A172 (cell line): ENCODE measurements at regions not wholly inside any gene's neighbourhood (a gene's known extent, or its start where the extent isn't known, plus 50 kb on each side); places are given as distances from the start of the nearest gene placed in this dataset.

Source experiments
- DNase-seq: peaks from one replicate; pipeline ENCODE4 v3.0.0-alpha.2; 2015; ENCODE audit warnings: low spot score

DNA sequence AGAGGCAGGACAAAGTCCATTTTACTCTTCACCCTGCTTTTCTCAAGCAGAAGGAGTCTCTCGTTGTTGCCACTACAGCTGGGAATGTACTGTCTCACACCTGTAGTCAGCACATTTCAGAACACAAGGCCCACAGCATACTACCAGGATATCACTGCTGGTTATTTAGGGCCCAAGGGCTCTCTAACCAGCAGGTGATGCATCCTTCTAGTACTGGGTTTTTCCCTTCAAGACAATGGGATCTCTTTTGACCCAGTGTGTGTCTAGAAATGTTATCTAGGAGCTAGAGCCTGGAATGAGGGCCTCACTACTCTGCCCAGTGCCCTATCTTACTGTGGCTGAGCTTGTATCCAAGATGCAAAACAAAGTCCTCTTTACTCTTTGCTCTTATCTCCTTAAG, 235.1 kb upstream of the PRR16 start:
- DNase-seq = no peak

DNA sequence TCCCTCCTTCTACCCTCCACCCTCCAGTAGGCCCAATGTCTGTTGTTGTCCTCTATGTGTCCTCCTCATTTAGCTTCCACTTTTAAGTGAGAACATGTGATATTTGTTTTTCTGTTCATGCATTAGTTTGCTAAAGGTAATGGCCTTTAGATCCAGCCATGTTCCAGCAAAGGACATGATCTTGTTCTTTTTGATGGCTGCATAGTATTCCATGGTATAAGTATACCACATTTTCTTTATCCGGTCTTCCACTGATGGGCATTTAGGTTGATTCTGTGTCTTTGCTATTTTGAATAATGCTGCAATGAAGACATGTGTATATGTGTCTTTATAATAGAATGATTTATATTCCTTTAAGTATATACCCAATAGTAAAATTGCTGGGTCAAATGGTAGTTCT, 232.5 kb upstream of the PRR16 start:
- DNase-seq = no peak

DNA sequence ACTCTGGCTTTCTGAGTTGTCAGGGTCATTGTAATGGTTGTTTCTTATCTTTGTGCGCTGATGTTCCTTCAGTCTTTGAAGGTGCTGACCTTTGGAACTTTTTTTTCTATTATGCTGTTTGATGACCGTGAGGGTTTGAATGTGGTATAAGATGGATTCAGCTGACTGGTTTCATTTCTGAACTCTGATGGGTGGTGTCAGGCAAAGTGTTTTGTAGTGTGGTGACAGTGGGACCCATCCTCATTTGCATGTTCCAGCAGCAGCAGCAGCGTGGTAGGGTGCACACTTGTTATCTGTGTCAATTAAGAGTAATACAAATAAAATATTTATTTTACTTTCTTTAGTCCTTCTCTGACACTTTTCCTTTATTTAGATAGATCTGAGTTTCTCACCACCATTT, 227.7 kb upstream of the PRR16 start:
- DNase-seq = no peak

DNA sequence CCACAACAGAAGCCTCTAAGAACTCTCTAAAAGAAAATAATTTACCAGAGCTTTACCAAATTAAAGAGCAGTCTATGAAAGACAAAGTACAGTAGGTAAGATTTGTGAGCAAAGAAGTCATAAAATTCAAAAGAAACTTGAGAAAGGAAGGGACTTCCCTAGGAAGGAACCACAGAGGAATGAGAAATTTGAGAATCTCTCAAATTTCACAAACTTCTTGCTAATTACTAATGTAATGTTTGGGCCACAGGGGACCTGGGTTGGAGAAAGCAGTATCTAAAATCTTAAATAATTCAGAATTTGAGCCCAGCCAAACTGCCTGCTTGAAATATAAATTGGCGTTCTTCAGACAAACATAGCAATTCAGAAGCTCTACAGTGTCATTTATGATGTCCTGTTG, 225.0 kb upstream of the PRR16 start:
- no peak for DNase-seq

DNA sequence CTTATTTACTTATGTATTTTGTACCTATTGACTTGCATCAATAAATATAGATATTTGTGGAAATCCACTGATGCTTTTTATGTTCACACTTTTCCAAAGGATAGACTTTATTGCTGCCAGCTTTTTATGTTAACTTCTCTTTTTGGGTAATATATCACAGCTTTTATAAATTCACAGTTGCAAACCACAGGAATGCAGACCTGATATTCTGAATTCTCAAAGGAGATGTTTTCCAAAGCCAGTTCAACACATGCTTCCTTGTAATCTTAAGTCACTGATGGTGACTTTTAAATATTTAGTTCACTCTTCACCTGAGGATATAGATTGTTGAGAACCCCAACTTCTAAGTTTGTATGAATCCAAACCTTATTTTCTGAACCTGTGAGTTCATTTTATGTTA, 223.4 kb upstream of the PRR16 start:
- peak; percentile 30 for DNase-seq

DNA sequence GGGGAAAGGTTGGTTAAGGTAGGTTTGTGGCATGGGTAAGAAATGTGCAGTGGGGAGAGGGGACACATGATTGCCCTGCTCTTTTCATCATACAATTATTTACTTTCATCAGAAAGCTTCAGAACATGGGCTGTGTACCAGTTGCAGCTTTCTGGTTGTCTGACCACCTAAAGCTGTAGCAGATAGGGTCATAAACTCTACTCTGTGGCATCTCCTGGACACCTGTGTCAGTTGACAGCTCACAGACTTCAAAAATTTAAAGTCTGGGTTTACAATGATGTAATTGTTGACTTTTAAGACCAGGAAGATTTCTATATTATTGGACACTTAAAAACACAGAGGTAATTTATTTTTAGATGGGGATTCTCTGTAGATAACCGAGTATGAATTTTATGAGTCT, 222.7 kb upstream of the PRR16 start:
- no peak for DNase-seq

DNA sequence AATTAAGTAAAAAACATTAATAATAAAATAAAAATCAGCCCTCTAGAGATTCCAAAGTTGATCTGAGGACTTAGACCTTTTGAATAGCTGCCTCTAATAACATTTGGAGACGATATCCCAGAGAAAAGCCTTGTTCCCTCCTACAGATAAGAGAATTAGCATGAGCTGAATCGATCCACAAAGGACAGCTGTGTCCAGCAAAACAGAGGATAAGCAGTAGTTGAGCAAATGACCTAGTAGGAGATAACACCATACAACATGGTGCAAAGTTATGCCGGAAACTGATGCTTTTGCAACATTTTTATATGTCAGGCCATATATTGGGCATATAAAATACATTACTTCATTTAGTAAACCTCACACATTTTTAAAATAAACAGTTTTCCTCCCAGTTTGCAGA, 212.2 kb upstream of the PRR16 start:
- no peak for DNase-seq

DNA sequence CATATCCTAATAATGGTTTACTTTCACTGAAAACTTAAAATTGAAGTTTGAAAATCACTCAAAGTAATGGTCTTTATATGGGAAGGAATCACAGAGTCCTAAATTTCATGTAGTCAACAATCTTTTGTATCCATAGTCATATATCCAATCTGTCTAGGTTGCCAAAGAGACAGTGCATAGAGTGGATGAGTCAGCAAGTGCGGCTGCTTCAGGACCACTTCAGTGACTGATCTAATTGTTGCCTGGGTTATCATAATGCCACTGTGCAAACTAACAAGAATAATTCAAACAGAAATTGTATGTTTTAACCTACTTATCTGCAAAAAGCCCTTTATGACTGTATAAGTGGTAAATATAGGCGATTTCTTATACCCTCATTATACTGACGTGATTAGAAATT, 211.3 kb upstream of the PRR16 start:
- DNase-seq = peak; percentile 72

DNA sequence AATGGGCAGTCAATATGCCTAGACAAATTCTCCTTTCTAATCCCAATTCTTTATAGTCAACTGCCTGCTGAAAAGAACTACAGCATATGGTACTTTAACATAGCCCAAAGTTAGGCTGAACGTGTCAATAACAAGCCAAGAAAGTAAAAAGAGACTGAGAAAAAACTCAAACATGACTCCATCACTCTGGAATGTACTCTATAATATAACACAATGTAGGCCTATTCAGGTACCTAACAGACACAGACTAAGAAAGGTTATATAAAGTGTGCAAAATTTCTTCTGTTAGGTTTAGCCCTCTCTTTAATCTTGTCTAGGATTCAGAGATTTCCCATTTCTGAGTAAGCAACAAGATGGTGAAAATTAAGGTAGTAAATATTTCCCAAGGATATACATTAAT, 209.7 kb upstream of the PRR16 start:
- no peak for DNase-seq

DNA sequence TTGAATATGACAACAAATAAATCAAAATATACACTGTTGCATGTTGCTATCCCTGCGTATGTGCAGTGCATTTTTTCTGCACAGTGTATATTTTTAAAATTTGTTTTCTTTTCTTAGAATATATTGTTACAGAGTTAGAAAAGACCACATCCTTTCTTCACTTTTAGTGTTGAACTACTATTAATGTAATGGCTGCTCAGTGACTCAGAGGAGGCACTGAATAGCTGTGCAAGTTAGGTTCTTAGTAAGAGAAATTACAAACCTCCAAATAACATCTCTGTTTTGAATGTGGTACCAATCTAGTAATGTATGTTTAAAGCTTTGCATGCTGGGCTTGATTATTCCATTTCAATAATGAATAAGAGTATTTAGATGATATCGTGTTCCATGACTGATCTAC, 208.9 kb upstream of the PRR16 start:
- DNase-seq = no peak

DNA sequence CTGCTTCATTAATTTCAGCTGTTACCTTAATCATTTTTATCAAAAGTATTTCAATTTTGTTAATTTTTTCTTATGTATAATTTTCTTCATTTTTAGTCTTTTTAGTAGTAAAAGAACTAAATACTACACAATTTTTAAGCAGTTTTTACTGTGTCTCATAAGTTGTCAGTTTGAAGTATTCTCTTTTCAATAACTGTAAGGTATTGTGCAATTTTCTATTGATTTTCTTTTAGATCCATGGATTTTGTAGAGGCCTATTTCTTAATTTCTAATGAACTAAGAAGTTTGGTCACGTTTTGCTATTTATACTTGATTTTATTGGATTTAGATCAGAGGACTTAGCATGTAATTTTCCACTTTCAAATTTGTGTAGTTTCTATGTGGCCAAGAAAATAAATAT, 207.7 kb upstream of the PRR16 start:
- no peak for DNase-seq

DNA sequence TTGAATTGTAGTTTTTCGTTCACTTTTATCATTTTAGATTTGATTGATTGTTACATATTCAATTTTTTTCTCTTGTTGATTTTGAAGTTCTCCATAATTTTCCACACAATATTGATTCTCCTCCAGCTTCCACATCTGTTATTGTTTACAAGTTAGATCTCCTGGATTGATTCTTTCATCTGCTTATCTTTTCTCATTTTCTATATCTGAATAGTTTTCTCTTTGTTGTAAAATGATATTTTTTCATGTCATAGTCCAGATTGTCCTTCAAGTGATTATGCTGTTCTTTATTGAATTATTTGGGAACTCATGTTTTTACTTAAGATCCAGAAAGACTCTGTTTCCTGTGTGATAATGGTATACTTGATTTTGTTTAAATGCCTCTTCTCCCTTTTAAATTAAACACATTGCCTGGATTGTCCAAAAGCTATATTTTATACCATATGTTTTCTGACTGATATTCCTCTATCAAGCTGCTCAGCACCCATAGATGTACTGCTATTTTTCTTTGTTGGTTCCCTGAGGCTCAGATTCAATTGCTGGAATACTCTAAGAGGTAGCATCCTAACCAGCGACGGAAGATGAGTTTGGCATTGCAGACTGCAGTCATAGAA, 206.6 kb upstream of the PRR16 start:
- DNase-seq = no peak

DNA sequence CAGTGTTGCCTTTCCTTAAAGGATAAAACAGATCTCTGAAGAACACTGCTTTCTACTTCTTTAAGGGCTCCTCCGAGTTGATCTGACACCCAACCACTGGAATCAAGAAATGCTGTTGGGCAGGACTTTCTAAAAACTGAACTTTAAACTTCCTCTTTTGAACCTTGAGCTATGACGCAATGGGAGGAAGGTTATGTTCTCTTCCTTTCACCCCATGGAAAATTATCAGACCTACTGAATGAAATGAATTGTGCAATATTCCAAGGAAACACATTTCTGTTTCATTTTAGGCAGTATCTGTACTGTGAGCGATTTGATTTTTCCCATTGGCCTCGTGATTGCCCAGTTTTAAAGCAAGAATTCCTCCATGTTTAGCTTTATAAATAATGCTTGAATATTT, 206.0 kb upstream of the PRR16 start:
- DNase-seq = no peak

DNA sequence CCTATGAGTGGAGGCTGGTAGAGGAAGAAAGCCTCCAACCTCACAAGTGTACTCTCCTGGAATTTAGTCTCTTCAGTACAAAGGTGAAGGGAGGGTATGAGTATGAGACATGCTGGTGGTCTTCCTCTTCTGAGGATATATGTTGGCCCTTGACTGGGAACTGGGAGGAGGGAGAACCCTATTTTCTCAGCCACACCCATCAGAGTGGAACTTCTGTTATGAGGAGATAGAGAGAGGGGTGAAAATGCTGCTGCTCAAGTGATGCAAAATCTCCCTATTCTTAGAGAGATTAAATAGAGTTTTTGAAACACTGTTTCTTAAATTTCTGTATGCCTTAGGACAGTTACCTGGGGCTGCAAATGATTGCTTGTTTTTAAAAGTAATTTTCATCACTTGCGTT, 203.4 kb upstream of the PRR16 start:
- DNase-seq = no peak

DNA sequence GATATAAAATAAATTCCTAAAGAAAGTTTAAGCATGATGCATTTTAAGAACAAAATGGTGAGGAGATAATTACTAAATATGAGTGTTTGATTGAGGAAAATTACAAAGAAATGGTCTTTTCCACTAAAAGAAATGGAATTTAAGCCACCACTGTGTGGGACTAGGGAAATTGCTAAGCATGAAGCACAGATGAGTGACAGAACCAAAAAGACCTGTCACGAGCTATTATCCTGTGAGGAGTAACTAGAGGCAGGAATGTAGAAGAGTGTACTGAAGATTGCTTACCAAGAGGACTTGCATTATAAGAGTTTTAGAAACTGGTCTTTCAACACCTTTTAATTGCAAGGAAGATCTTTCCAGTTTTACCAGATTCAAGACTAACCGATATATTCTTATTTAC, 193.6 kb upstream of the PRR16 start:
- no peak for DNase-seq

DNA sequence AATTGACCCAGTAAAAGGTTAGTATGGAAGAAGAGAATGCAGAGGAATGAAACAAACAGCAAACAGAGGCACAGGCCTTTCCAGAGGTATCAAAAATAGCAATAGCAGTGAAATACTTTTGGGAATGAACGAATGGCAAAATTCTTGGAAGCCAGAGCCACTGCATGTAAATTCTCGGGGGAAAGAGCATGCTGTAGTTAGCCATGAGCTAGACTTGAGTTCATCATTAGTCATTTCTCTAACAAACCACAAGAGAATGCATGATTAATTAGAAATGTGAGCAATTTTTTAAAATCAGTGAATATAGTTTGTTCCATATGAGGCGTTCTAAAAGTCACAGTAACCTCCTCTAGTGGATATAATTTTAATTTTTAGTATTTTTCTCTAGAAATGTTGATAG, 170.3 kb upstream of the PRR16 start:
- DNase-seq = peak; percentile 64

DNA sequence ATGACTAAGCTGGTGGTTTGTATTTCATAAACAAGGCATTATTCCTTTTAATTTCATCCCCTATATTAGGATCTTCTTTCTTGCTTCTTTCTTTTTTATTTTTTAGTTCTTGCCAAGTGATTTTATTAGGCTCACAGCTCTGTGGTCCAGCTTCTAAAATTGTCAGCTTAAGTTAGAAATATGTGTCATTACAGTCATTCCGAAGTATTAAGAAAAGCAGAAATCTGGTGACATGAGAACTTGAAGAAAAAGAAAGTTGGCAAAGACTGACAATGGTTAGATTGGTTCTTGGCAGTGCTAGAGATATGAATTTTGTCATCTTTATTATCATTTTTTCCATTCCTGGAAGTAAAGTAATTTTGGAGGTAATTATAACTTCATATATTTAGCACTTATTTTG, 166.5 kb upstream of the PRR16 start:
- DNase-seq = no peak

DNA sequence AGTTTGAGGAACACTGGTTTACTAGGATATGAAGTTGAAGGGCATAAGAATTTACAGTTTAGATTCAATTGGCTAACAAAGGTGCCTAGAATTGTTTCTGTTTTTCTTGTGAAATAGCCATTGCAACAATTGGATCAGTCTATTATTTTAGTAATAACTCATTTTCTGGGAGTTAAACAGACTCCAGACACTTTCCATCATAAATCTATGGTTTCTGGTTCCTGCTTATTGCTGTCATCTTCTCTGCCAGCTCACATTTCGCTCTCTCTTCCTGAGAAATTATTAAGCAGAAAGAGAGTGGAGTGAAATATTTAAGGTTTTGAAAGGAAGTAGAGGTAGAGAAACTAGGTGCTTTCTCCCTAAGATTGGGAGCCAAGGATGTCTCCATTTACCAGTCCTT, 165.1 kb upstream of the PRR16 start:
- no peak for DNase-seq

DNA sequence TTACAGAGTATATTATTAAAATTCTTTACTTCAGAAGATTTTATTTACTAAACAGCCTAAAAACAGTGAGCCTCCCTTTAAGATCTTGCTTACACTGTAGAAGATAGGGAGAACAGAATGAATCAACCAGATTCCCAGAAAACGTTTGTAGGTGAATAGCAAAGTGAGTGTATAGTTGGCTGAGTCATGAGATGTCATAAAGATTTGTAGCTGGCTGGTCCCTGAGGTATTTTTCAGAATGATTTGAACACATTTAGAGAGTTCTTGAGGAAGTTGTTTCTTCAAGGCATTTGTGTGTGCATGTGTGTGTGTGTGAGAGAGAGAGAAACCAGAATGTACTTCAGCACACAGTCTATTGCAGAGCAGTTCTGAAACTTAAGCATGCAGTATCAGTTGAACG, 159.4 kb upstream of the PRR16 start:
- DNase-seq = peak; percentile 77

DNA sequence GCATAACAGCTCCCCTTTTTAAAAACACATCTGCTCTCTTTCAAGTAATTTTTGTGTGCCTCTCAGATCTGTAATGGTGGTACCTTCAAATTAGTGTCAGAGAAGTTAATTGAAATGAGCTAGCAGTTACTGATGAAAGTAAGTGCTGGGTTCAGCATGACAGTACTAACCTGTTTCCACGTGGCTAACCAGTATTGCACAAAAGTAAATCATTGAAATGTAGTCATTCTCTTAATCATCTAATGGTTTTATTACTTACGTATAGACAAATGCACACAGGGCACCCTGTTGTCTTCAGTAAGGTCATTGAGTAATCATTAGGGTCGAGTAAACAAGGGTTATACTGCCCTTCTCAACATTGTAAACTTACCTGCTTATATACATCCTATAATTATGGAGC, 157.8 kb upstream of the PRR16 start:
- no peak for DNase-seq

DNA sequence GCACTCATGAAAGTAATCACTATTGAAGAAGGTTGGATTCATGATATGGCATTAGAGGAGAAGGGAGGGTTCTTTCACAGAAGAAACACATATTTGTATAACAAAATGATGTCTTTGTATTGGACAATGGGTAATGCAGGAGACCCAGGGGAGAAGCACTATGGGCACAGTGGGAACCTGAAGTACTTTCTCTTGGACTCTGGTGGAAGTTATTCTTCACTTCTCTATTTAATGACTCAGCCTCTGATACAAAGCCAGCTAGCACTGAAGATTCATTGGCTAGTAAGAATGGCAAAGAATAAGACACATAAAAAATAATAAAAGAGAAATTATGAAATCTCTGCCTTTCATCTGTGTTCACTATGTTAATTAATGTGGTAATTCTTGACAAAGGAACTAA, 149.9 kb upstream of the PRR16 start:
- DNase-seq = no peak

DNA sequence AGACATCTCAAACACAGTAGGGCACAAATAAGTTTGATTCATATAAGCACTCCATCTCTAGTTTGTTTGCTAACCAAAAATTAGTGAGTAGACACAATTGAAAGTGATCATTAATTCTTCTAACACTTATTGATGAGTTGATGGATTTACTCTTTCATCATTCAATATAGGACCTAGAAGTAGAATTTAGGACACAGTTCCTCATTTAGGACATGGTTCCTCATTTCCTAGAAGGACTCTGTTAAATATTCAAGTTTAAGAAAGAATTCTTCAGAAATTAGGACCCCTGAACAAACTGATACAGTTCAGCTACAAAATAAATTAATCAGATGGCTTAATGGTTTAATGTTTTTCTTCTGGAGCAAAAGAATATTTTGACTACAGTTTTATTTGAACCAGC, 143.5 kb upstream of the PRR16 start:
- DNase-seq = no peak

DNA sequence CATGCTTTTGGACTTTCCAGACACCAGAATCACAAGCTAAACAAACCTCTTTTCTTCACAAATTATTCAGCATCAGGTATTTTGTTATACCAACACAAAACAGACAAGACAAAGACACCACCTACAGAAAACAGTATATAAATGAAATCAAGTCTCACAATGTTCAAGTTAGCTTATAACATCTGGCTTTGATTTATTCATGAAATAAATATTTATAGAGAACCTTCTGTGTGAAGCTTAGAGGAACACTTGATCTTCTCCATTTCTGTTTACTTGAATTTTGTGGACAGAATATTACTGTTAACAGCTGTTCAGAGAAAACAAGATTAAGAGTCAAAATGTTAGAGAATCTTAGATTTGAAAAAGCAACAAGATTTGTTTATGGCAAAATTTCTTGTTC, 137.4 kb upstream of the PRR16 start:
- DNase-seq = no peak

DNA sequence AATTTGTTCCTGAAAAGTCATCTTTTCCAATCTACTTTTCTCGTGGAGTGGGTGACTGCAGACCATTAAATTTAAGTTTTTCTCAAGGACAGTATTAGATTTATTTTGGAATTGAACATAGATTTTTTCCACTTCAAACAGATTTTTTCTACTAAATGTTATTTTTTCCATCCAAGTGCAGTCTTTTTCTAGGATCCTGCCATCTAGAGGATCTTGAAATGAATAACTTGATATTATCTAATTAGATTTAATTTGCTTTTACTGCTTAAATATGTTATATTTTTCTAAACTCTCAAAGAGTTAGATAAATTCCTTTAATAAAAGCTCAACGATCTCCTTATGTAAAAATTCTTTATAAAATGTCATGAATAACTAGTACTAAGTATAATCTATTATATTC, 136.9 kb upstream of the PRR16 start:
- DNase-seq = no peak

DNA sequence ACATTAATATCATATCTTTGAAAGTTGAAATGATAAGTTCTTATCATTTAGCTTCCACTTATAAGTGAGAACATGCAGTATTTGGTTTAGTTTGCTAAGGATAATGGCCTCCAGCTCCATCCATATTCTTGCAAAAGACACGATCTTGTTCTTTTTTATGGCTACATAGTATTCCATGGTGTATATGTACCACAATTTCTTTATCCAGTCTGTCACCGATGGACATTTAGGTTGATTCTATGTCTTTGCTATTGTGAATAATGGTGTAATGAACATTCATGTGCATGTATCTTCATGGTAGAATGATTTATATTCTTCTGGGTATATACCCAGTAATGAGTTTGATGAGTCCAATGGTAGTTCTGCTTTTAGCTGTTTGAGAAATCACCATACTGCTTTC, 135.0 kb upstream of the PRR16 start:
- DNase-seq = no peak
